SK-N-MC (cell line): ENCODE measurements at regions not wholly inside any gene's neighbourhood (a gene's known extent, or its start where the extent isn't known, plus 50 kb on each side); places are given as distances from the start of the nearest gene placed in this dataset.

ENCODE experiments used
- EZH2 ChIP-seq: fragments of 200-600 bp; sonication (generic); IDR thresholded peaks from one replicate; pipeline ENCODE4 v1.6.1; 2017; ENCODE audit warnings: antibody characterized with exemption
- FOXP2 ChIP-seq: optimal IDR thresholded peaks from 2 replicates; pipeline ENCODE3; 2011; ENCODE audit warnings: mild to moderate bottlenecking, moderate library complexity; ENCODE audit not compliant: insufficient read depth; ENCODE audit errors: extremely low read length, control extremely low read depth
- POLR2AphosphoS5 ChIP-seq: IDR thresholded peaks from 2 replicates; pipeline ENCODE4 v1.6.1; 2012; ENCODE audit warnings: mild to moderate bottlenecking, low read depth, low read length, borderline replicate concordance

DNA sequence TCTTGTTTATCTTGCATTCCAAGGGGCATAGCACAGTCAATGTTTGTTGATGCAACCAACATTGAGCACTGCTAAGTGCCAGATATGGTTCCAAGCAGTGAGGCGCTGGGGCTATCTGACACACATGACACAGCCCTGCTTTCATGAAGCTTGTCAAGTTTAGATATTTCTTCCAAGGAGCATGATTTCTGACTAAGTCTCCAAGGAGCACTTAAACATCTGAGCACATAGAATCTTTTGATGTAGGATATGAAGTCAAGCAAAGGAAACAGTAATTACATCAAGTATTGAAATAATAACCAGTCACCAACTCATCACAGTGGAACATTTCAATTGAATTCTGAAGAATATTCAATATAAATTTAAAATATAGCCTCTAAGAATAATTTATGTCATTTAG lies 177.8 kb upstream of the USP15 start:
- TF ChIP-seq POLR2AphosphoS5: no peak
- no peak for TF ChIP-seq EZH2
- no peak for TF ChIP-seq FOXP2
